ENCODE measurements at regions not wholly inside any gene's neighbourhood (a gene's known extent, or its start where the extent isn't known, plus 50 kb on each side); places are given as distances from the start of the nearest gene placed in this dataset.
"Not testable (repeated sequence)": the region's sequence is repeated elsewhere in the genome, so short reads cannot be mapped to it uniquely, and the experiment has no call there.

DNA sequence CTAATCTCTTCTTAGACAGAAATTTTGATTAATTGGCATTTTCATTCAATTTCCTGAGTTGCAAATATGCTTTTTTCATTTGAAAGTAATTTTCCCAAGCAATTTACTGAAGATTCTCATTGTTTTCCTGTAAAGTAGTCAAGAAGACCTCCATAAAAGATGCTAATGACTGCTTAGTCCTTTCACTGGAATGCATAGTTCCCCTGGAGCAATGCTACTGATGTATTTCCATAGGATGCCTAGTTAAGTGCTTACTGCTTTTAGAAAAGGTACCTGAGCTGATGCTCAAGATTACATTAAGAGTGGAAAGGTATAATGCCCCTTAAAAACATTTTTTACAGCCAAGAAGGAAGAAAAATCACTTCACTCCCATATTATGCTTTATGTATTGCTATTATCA lies 109.2 kb upstream of the EMB start:
- no peaks in the 10 kb centered on the region for H3K36me3 ChIP-seq (ENCODE audit: control insufficient read depth, insufficient read depth, low read length)
- no peak overlapping the region for H3K4me3 ChIP-seq (ENCODE audit: low read depth, low read length)
- ChIA-PET CTCF (no interaction called here), POLR2A (no interaction called here)
- H3K27me3 ChIP-seq (ENCODE audit: control insufficient read depth, insufficient read depth, low read length), result no peaks in the 10 kb centered on the region
- TF ChIP-seq CTCF (IDR thresholded peaks at IDR 0.05; ENCODE audit: insufficient read depth, low read depth, low read length), result no peak
- DNase-seq (ENCODE audit: low read depth), result no peak

- POLR2A ChIA-PET, result no interaction called here
- DNase-seq (ENCODE audit: low read depth), result no peak
- TF ChIP-seq CTCF (IDR thresholded peaks at IDR 0.05; ENCODE audit: insufficient read depth, low read depth, low read length), result no peak
Observed at GRCh38 chr5:50550993-50551392, 109.9 kb upstream of the EMB start.

DNA sequence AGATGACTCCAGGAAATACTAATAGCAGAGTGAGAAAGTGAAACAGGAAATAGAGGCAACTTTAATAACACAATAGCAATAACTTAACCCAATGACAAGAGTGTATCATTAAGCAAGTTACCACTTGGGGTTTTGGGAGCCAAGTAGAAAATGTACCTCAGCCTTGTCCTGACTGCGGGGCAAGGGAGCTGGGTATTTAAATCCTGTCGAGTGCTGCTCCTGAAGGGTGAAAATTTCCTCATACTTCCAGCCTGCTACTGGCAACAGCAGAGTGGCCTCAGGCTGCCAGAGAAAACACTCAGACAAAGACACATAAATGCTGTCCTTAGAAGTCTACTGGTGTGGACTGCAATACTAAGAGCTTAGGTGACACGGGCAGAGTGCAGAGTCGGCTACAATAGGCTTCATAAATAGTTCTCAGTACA lies 112.5 kb upstream of the EMB start:
- no peaks in the 10 kb centered on the region for H3K27me3 ChIP-seq (ENCODE audit: control insufficient read depth, insufficient read depth, low read length)
- ChIA-PET CTCF (no interaction called here), POLR2A (no interaction called here)
- TF ChIP-seq CTCF (IDR thresholded peaks at IDR 0.05; ENCODE audit: insufficient read depth, low read depth, low read length), result no peak
- H3K36me3 ChIP-seq (ENCODE audit: control insufficient read depth, insufficient read depth, low read length), result no peaks in the 10 kb centered on the region
- no peak for DNase-seq (ENCODE audit: low read depth)
- H3K4me3 ChIP-seq (ENCODE audit: low read depth, low read length), result no peak overlapping the region

More at GRCh38 chr5:50550993-50551392, 109.9 kb upstream of the EMB start:
- H3K4me3 ChIP-seq (ENCODE audit: low read depth, low read length), result no peak overlapping the region
- CTCF ChIA-PET, result no interaction called here
- no peaks in the 10 kb centered on the region for H3K36me3 ChIP-seq (ENCODE audit: control insufficient read depth, insufficient read depth, low read length)
- no peaks in the 10 kb centered on the region for H3K27me3 ChIP-seq (ENCODE audit: control insufficient read depth, insufficient read depth, low read length)

GRCh38 chr5:50558640-50559039 lies 107.8 kb upstream of the PARP8 start:
- DNase-seq (ENCODE audit: low read depth); CTCF ChIA-PET; H3K27me3 ChIP-seq (ENCODE audit: control insufficient read depth, insufficient read depth, low read length); POLR2A ChIA-PET; H3K4me3 ChIP-seq (ENCODE audit: low read depth, low read length); H3K36me3 ChIP-seq (ENCODE audit: control insufficient read depth, insufficient read depth, low read length): not testable (repeated sequence)

GRCh38 chr5:50559955-50560354 lies 106.5 kb upstream of the PARP8 start:
- Histone ChIP-seq H3K27me3 (ENCODE audit: control insufficient read depth, insufficient read depth, low read length) (no peaks in the 10 kb centered on the region), H3K4me3 (ENCODE audit: low read depth, low read length) (no peak overlapping the region), H3K36me3 (ENCODE audit: control insufficient read depth, insufficient read depth, low read length) (no peaks in the 10 kb centered on the region)
- TF ChIP-seq CTCF (IDR thresholded peaks at IDR 0.05; ENCODE audit: insufficient read depth, low read depth, low read length), result no peak
- no peak for DNase-seq (ENCODE audit: low read depth)
- ChIA-PET CTCF (no interaction called here), POLR2A (no interaction called here)

DNA sequence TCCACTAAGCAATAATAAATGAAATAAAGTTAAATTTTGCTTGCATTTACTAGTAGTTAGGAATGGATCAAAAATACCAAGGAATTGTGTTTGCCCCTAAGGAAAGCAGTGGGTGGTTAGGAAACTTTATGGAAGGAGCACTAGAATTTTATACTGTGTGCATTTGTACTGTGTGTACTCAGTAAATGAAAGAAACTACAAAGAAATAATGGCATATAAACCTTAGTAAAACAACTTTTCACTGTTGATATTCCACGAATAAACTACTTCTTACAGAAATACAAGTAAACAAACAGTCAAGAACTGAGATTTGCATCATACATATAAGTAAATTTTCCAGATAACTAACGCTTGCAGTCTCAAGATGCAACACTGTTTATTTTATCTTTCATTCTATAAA lies 103.7 kb upstream of the PARP8 start:
- Histone ChIP-seq H3K4me3 (ENCODE audit: low read depth, low read length) (no peak overlapping the region), H3K27me3 (ENCODE audit: control insufficient read depth, insufficient read depth, low read length) (no peaks in the 10 kb centered on the region), H3K36me3 (ENCODE audit: control insufficient read depth, insufficient read depth, low read length) (no peaks in the 10 kb centered on the region)
- ChIA-PET POLR2A (no interaction called here), CTCF (no interaction called here)
- TF ChIP-seq CTCF (IDR thresholded peaks at IDR 0.05; ENCODE audit: insufficient read depth, low read depth, low read length), result no peak
- DNase-seq (ENCODE audit: low read depth), result no peak
